AG09309 (cell line): ENCODE measurements at regions not wholly inside any gene's neighbourhood (a gene's known extent, or its start where the extent isn't known, plus 50 kb on each side); places are given as distances from the start of the nearest gene placed in this dataset.

ENCODE experiments used
- DNase-seq: peaks from one replicate; pipeline ENCODE4 v3.0.0-alpha.2; 2010; ENCODE audit warnings: low read depth
- H3K4me3 ChIP-seq: 2 replicates; pipeline ENCODE4 v1.5.1; 2011; ENCODE audit warnings: mild to moderate bottlenecking, low read depth, low read length, moderate library complexity; ENCODE audit not compliant: control insufficient read depth
- CTCF ChIP-seq: IDR thresholded peaks from 2 replicates; pipeline ENCODE4 v1.5.1; 2011; ENCODE audit warnings: mild to moderate bottlenecking, low read depth, low read length, inconsistent platforms; ENCODE audit not compliant: insufficient read depth, control insufficient read depth; ENCODE audit errors: missing control alignments

GRCh38 chr13:31625115-31625514 is 114.2 kb upstream of the RXFP2 start:
- no peak for TF ChIP-seq CTCF
- DNase-seq: no peak
- no peak overlapping the region for H3K4me3 ChIP-seq

GRCh38 chr13:31627097-31627845 is 112.1 kb upstream of the RXFP2 start:
- no peak for TF ChIP-seq CTCF
- no peak for DNase-seq
- no peak overlapping the region for H3K4me3 ChIP-seq

GRCh38 chr13:31629085-31629780 is 110.1 kb upstream of the RXFP2 start:
- DNase-seq: no peak
- TF ChIP-seq CTCF: peak; percentile 4
- no peak overlapping the region for H3K4me3 ChIP-seq

GRCh38 chr13:31631071-31631470 is 108.3 kb upstream of the RXFP2 start:
- no peak for DNase-seq
- no peak overlapping the region for H3K4me3 ChIP-seq
- TF ChIP-seq CTCF: no peak

- DNase-seq: no peak
- no peak for TF ChIP-seq CTCF
Measured at GRCh38 chr13:31631746-31632145, 107.6 kb upstream of the RXFP2 start.

GRCh38 chr13:31638577-31638976 is 100.7 kb upstream of the RXFP2 start:
- no peak for TF ChIP-seq CTCF
- peak; percentile 54 for DNase-seq
- H3K4me3 ChIP-seq: no peak overlapping the region

More at GRCh38 chr13:31631746-31632145, 107.6 kb upstream of the RXFP2 start:
- H3K4me3 ChIP-seq: no peak overlapping the region
